ENCODE measurements at regions not wholly inside any gene's neighbourhood (a gene's known extent, or its start where the extent isn't known, plus 50 kb on each side); places are given as distances from the start of the nearest gene placed in this dataset.

GRCh38 chr1:170354690-170355089 lies 177.3 kb upstream of the GORAB start:
- no peaks in the 10 kb centered on the region for H3K4me1 ChIP-seq
- no peak overlapping the region for H3K4me3 ChIP-seq
- no peaks in the 10 kb centered on the region for H3K9me3 ChIP-seq
- H3K27me3 ChIP-seq, result no peaks in the 10 kb centered on the region
- WGBS, 2 donors, result 66 to 80% methylated on average over 3 of the region's 3 CpGs
- TF ChIP-seq POLR2A (IDR thresholded peaks at IDR 0.05), result no peak
- TF ChIP-seq EP300 (IDR thresholded peaks at IDR 0.05), result no peak
- no peak for TF ChIP-seq CTCF (IDR thresholded peaks at IDR 0.05)
- TF ChIP-seq POLR2AphosphoS5 (IDR thresholded peaks at IDR 0.05), result no peak
- H3K36me3 ChIP-seq, result no peaks in the 10 kb centered on the region
- intact Hi-C loops (cut with DNase I), result no loop called here
- no peak overlapping the region for H3K27ac ChIP-seq
- DNase-seq, result no peak

DNA sequence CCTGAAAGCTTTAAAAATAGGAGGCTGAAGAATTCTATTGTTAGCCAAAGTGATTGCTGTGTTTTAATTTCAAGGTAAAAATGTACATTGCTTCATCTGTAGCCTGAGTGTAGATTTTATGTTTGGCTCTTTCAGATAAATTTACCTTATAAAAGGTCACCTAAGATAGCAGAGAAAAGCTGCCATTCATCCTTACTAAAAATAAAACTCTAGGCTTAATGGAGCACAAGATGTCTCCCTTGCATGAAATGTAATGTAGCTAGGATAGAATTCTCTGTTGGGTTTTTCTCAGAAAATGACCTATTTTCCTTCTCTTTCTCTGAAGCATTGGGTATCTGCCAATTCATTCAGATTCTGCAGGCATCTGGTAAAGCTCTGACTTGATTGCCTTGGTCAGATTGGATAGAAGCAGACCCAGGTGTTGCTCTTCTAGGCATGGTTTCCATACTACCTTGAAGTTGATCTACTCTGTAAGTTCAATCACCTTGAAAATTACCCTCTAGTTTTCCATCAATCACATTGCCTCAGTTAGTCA lies 176.6 kb upstream of the GORAB start:
- no peak for DNase-seq
- Histone ChIP-seq H3K27ac (no peak overlapping the region), H3K4me3 (no peak overlapping the region), H3K9me3 (no peaks in the 10 kb centered on the region), H3K36me3 (no peaks in the 10 kb centered on the region), H3K27me3 (no peaks in the 10 kb centered on the region), H3K4me1 (no peaks in the 10 kb centered on the region)
- intact Hi-C loops (cut with DNase I), result no loop called here
- TF ChIP-seq CTCF (IDR thresholded peaks at IDR 0.05), result no peak
- no peak for TF ChIP-seq POLR2A (IDR thresholded peaks at IDR 0.05)
- TF ChIP-seq EP300 (IDR thresholded peaks at IDR 0.05), result no peak
- TF ChIP-seq POLR2AphosphoS5 (IDR thresholded peaks at IDR 0.05), result no peak

- TF ChIP-seq POLR2A (IDR thresholded peaks at IDR 0.05), result no peak
- no peak for TF ChIP-seq CTCF (IDR thresholded peaks at IDR 0.05)
- no peak for TF ChIP-seq POLR2AphosphoS5 (IDR thresholded peaks at IDR 0.05)
- no peak for TF ChIP-seq EP300 (IDR thresholded peaks at IDR 0.05)
- Histone ChIP-seq H3K27ac (no peak overlapping the region), H3K27me3 (no peaks in the 10 kb centered on the region), H3K9me3 (no peaks in the 10 kb centered on the region), H3K4me3 (no peak overlapping the region), H3K36me3 (no peaks in the 10 kb centered on the region), H3K4me1 (no peaks in the 10 kb centered on the region)
- no peak for DNase-seq
- intact Hi-C loops (cut with DNase I), result no loop called here
Observed at GRCh38 chr1:170356585-170356984, 175.4 kb upstream of the GORAB start.

- Histone ChIP-seq H3K4me3 (no peak overlapping the region), H3K4me1 (no peaks in the 10 kb centered on the region), H3K36me3 (no peaks in the 10 kb centered on the region), H3K27me3 (no peaks in the 10 kb centered on the region), H3K27ac (no peak overlapping the region), H3K9me3 (no peaks in the 10 kb centered on the region)
- intact Hi-C loops (cut with DNase I), result no loop called here
- TF ChIP-seq POLR2AphosphoS5 (IDR thresholded peaks at IDR 0.05), result no peak
- no peak for TF ChIP-seq EP300 (IDR thresholded peaks at IDR 0.05)
- no peak for TF ChIP-seq POLR2A (IDR thresholded peaks at IDR 0.05)
- no peak for TF ChIP-seq CTCF (IDR thresholded peaks at IDR 0.05)
- no peak for DNase-seq
- 79 to 96% methylated on average over 1 of the region's 1 CpG for WGBS, 2 donors
Observed at GRCh38 chr1:170357750-170358149, 174.2 kb upstream of the GORAB start.

DNA sequence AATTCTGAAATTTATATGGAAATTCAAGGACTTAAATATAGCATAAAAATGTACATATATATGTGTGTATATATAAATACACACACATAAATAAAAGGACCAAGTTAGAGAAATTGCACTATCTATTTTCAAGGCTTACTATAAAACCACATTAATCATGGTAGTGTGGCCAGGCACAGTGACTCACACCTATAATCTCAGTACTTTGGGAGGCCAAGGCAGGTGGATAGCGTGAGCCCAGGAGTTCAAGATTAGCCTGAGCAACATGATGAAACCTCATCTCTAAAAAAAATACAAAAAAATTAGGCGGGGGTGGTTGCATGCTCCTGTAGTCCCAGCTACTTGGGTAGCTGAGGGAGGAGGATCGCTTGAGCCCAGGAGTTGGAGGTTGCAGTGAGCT lies 171.4 kb upstream of the GORAB start:
- Histone ChIP-seq H3K9me3 (peaks cover 0 to 2% (median 0%) of the 10 kb centered on the region in 4 donors), H3K27me3 (no peaks in the 10 kb centered on the region), H3K4me1 (no peaks in the 10 kb centered on the region), H3K36me3 (no peaks in the 10 kb centered on the region), H3K4me3 (no peak overlapping the region), H3K27ac (no peak overlapping the region)
- TF ChIP-seq CTCF (IDR thresholded peaks at IDR 0.05), result no peak
- TF ChIP-seq POLR2AphosphoS5 (IDR thresholded peaks at IDR 0.05), result no peak
- no peak for TF ChIP-seq EP300 (IDR thresholded peaks at IDR 0.05)
- no peak for TF ChIP-seq POLR2A (IDR thresholded peaks at IDR 0.05)
- 76 to 88% methylated on average over 3 of the region's 3 CpGs for WGBS, 2 donors
- intact Hi-C loops (cut with DNase I), result no loop called here
- no peak for DNase-seq
